ENCODE measurements at regions not wholly inside any gene's neighbourhood (a gene's known extent, or its start where the extent isn't known, plus 50 kb on each side); places are given as distances from the start of the nearest gene placed in this dataset.

GRCh38 chr12:93158065-93158843, 219.5 kb upstream of the NUDT4 start:
- Histone ChIP-seq H3K4me2 (no peak overlapping the region), H3K27me3 (ENCODE audit: insufficient read depth, low read depth) (no peaks in the 10 kb centered on the region), H3K36me3 (ENCODE audit: low read depth) (no peaks in the 10 kb centered on the region), H4K20me1 (ENCODE audit: insufficient read depth) (no peaks in the 10 kb centered on the region), H3K4me3 (no peak overlapping the region), H3K9me3 (ENCODE audit: insufficient read depth, low read depth) (peaks cover 10% of the 10 kb centered on the region; the same call in 1 of the 2 replicates), H3K4me1 (replicated peaks; ENCODE audit: insufficient read depth) (peaks cover 25% of the 10 kb centered on the region), H3K9me2 (ENCODE audit: insufficient read depth) (no peaks in the 10 kb centered on the region), H2AFZ (no peak overlapping the region), H3K27ac (no peak overlapping the region), H3F3A (ENCODE audit: insufficient read depth, low read depth) (peaks cover 8% of the 10 kb centered on the region; the same call in 1 of the 2 replicates), H3K79me2 (ENCODE audit: low read depth) (no peaks in the 10 kb centered on the region)
- no TSS peak for BruUV-seq (replicated peaks)
- no peak for DNase-seq
- TF ChIP-seq CTCF (conservative IDR thresholded peaks at IDR 0.05) (no peak), EZH2 (IDR thresholded peaks at IDR 0.05; ENCODE audit: low read depth) (no peak)
- CTCF ChIA-PET: interaction anchor here (0.8 kb wide), 1 partner anchor 12 kb away, joined by 3 read pairs; no protein-coding TSS in a partner anchor
- POLR2A ChIA-PET (ENCODE audit: unreplicated experiment): no interaction called here
- intact Hi-C loops (cut with micrococcal nuclease; ENCODE audit: unreplicated experiment): no loop called here

DNA sequence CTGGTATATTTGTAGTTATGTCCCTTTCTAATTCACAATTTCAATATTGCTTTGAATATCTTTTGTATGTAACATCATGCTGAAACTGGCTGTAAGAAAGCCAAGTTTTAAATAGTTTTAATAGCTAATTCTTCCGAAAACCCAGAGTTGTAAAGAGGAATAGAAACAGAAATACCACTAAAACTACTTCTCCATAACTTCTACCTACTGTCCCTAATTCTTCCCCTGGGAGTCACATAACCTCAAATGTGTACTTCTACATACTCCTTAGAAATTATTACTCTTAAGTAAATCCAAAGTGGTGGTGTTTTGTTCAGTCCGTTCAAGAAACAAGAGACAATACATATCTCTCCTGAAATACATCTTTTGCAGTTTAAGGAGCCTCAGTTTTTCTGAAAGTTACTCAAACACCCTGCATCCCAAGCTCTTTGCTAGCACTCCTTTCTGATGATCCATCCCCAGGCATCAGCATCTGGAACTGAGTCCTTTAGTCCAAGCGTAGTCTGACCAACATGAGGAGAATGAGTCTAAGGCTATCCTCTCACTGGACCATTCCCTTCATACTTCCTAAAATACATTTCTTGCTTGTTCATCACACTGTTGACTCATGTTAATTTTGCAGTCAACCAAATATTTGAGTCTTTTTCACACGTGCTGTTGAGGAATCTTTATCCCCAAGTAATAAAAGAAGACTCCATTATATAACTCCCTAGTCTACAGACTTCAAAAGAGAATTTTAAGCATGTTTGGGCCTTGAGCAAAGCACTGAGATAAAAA, 214.3 kb upstream of the NUDT4 start:
- POLR2A ChIA-PET (ENCODE audit: unreplicated experiment): no interaction called here

More for the DNA sequence above, 214.3 kb upstream of the NUDT4 start:
- H3K9me3 ChIP-seq (ENCODE audit: insufficient read depth, low read depth): peaks cover 3% of the 10 kb centered on the region; the same call in 1 of the 2 replicates
- peak in 1 of 2 experiments; percentile 66 for DNase-seq
- H3K4me2 ChIP-seq: peak overlapping the region; percentile 16
- H3F3A ChIP-seq (ENCODE audit: insufficient read depth, low read depth): peaks cover 18% of the 10 kb centered on the region
- no peaks in the 10 kb centered on the region for H3K9me2 ChIP-seq (ENCODE audit: insufficient read depth)
- H3K4me3 ChIP-seq: no peak overlapping the region
- CTCF ChIA-PET: no interaction called here
- no peaks in the 10 kb centered on the region for H3K27me3 ChIP-seq (ENCODE audit: insufficient read depth, low read depth)
- no TSS peak for BruUV-seq (replicated peaks)
- no peaks in the 10 kb centered on the region for H4K20me1 ChIP-seq (ENCODE audit: insufficient read depth)
- H3K27ac ChIP-seq: peak overlapping the region; percentile 57
- intact Hi-C loops (cut with micrococcal nuclease; ENCODE audit: unreplicated experiment): no loop called here
- no peak for TF ChIP-seq EZH2 (IDR thresholded peaks at IDR 0.05; ENCODE audit: low read depth)
- TF ChIP-seq CTCF (conservative IDR thresholded peaks at IDR 0.05): no peak
- peaks cover 20% of the 10 kb centered on the region for H3K4me1 ChIP-seq (replicated peaks; ENCODE audit: insufficient read depth)
- H2AFZ ChIP-seq: peak overlapping the region; percentile 36; the same call in 1 of the 2 replicates
- H3K79me2 ChIP-seq (ENCODE audit: low read depth): no peaks in the 10 kb centered on the region
- H3K36me3 ChIP-seq (ENCODE audit: low read depth): no peaks in the 10 kb centered on the region
